HG02588 (cell line): ENCODE measurements at regions not wholly inside any gene's neighbourhood (a gene's known extent, or its start where the extent isn't known, plus 50 kb on each side); places are given as distances from the start of the nearest gene placed in this dataset.
"Not testable (repeated sequence)": the region's sequence is repeated elsewhere in the genome, so short reads cannot be mapped to it uniquely, and the experiment has no call there.

Source experiments
- ATAC-seq: cut with Tn5 transposase; IDR thresholded peaks from one replicate; pipeline ENCODE4 v1.9.1; 2021; ENCODE audit warnings: mild to moderate bottlenecking, moderate library complexity; ENCODE audit not compliant: unreplicated experiment

GRCh38 chr18:27585602-27586173 lies 400.6 kb upstream of the CHST9 start:
- no peak for ATAC-seq

- no peak for ATAC-seq
Observed at GRCh38 chr18:27583466-27583865, 398.4 kb upstream of the CHST9 start.

GRCh38 chr18:27582760-27583412 lies 397.8 kb upstream of the CHST9 start:
- ATAC-seq, result no peak

GRCh38 chr18:27581296-27581904 lies 396.3 kb upstream of the CHST9 start:
- ATAC-seq, result no peak

- ATAC-seq, result no peak
Observed at GRCh38 chr18:27579364-27579763, 394.3 kb upstream of the CHST9 start.

- no peak for ATAC-seq
Observed at GRCh38 chr18:27577752-27578151, 392.6 kb upstream of the CHST9 start.

GRCh38 chr18:27577265-27577664 lies 392.2 kb upstream of the CHST9 start:
- ATAC-seq, result no peak

GRCh38 chr18:27567434-27567833 lies 382.3 kb upstream of the CHST9 start:
- ATAC-seq, result no peak

GRCh38 chr18:27564066-27564465 lies 379.0 kb upstream of the CHST9 start:
- no peak for ATAC-seq

- no peak for ATAC-seq
Observed at GRCh38 chr18:27558388-27559155, 373.5 kb upstream of the CHST9 start.

GRCh38 chr18:27556741-27557140 lies 371.6 kb upstream of the CHST9 start:
- no peak for ATAC-seq

GRCh38 chr18:27549335-27550039 lies 364.4 kb upstream of the CHST9 start:
- ATAC-seq, result no peak

- ATAC-seq, result no peak
Observed at GRCh38 chr18:27546991-27547390, 361.9 kb upstream of the CHST9 start.

- no peak for ATAC-seq
Observed at GRCh38 chr18:27544206-27544605, 359.1 kb upstream of the CHST9 start.

- ATAC-seq, result no peak
Observed at GRCh38 chr18:27541293-27541692, 356.2 kb upstream of the CHST9 start.

- no peak for ATAC-seq
Observed at GRCh38 chr18:27540111-27540510, 355.0 kb upstream of the CHST9 start.

GRCh38 chr18:27528925-27529521 lies 343.9 kb upstream of the CHST9 start:
- ATAC-seq, result no peak

GRCh38 chr18:27527856-27528255 lies 342.7 kb upstream of the CHST9 start:
- no peak for ATAC-seq

- ATAC-seq, result no peak
Observed at GRCh38 chr18:27520401-27520800, 335.3 kb upstream of the CHST9 start.

GRCh38 chr18:27510036-27510633 lies 325.0 kb upstream of the CHST9 start:
- not testable (repeated sequence) for ATAC-seq
